ENCODE measurements at regions not wholly inside any gene's neighbourhood (a gene's known extent, or its start where the extent isn't known, plus 50 kb on each side); places are given as distances from the start of the nearest gene placed in this dataset.

DNA sequence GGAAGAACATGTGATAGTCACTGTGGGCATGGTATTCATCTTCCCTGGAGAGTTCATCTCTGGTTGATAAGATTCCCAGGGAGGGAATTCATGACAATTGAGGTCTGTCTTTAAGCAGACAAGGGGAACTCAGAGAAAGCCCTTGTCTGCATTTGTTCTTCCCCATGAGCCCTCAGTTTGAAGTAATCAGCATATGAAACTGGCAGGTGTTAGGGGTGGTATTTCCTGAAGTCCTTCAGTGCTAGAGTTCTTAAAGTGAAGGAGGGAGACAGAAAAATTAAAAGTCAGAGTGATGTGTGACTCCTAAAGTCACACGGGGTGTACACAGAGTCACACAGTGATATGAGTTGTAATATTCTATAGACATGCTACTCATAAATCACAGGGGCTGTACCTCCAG is 60.6 kb upstream of the SYK start:
- H3K4me3 ChIP-seq (ENCODE audit: low read length) = no peak overlapping the region
- TF ChIP-seq, protein P1, sequence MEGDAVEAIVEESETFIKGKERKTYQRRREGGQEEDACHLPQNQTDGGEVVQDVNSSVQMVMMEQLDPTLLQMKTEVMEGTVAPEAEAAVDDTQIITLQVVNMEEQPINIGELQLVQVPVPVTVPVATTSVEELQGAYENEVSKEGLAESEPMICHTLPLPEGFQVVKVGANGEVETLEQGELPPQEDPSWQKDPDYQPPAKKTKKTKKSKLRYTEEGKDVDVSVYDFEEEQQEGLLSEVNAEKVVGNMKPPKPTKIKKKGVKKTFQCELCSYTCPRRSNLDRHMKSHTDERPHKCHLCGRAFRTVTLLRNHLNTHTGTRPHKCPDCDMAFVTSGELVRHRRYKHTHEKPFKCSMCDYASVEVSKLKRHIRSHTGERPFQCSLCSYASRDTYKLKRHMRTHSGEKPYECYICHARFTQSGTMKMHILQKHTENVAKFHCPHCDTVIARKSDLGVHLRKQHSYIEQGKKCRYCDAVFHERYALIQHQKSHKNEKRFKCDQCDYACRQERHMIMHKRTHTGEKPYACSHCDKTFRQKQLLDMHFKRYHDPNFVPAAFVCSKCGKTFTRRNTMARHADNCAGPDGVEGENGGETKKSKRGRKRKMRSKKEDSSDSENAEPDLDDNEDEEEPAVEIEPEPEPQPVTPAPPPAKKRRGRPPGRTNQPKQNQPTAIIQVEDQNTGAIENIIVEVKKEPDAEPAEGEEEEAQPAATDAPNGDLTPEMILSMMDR (IDR thresholded peaks at IDR 0.05; ENCODE audit: insufficient read depth, low read depth, low read length, missing control alignments) = no peak
- no peak for DNase-seq (ENCODE audit: low read depth)

DNA sequence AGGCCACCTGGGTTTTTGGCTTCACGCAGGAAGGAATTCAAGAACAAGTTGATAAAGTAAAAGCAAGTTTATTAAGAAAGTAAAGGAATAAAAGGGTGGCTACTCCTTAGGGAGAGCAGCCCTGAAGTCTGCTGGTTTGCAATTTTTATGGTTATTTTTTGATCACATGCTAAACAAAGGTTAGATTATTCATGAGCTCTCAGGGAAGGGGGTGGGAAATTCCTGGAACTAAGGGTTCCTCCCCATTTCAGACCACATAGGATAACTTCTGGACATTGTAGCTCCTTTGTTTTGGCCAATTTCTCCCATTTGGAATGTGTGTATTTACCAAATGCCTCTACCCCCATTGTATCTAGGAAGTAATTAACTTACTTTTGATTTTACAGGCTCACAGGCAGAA is 63.9 kb upstream of the SYK start:
- H3K4me3 ChIP-seq (ENCODE audit: low read length) = no peak overlapping the region
- no peak for DNase-seq (ENCODE audit: low read depth)
- TF ChIP-seq, protein P1 (IDR thresholded peaks at IDR 0.05; ENCODE audit: insufficient read depth, low read depth, low read length, missing control alignments) = no peak

DNA sequence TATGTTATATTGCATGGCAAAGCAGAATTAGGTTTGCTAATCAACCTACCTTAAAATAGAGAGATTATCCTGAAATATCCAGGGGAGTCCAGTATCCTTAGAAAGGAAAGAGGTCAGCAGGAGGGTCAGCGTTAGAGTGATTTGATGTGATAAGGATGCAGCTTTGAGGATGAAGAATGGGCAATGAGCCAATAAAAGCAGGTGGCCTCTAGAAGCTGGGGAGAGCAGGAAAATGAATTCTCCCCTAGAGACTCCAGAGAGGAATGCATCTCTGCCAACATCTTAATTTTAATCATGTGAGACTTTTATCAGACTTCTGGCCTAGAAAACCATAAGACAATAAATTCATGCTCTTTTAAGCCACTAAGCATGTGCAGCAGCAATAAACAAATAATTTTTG is 65.7 kb upstream of the SYK start:
- no peak overlapping the region for H3K4me3 ChIP-seq (ENCODE audit: low read length)
- TF ChIP-seq, protein P1 (IDR thresholded peaks at IDR 0.05; ENCODE audit: insufficient read depth, low read depth, low read length, missing control alignments) = no peak
- no peak for DNase-seq (ENCODE audit: low read depth)

DNA sequence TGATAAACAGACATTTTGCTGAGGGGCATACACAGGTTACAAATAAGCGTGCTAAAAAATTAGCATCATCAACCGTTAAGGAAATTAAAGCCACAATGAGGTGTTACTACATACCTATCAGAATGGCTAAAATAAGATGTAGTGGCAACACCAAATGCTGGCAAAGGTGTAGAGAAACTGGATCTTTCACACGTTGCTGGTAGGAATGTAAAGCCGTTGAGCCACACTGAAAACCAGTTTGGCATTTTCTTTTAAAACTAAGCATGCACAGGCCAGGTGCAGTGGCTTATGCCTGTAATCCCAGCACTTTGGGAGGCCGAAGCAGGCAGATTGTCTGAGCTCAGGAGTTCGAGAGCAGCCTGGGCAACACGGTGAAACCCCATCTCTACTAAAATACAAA is 67.0 kb upstream of the SYK start:
- H3K4me3 ChIP-seq (ENCODE audit: low read length) = no peak overlapping the region
- DNase-seq (ENCODE audit: low read depth) = no peak
- TF ChIP-seq, protein P1 (IDR thresholded peaks at IDR 0.05; ENCODE audit: insufficient read depth, low read depth, low read length, missing control alignments) = no peak

DNA sequence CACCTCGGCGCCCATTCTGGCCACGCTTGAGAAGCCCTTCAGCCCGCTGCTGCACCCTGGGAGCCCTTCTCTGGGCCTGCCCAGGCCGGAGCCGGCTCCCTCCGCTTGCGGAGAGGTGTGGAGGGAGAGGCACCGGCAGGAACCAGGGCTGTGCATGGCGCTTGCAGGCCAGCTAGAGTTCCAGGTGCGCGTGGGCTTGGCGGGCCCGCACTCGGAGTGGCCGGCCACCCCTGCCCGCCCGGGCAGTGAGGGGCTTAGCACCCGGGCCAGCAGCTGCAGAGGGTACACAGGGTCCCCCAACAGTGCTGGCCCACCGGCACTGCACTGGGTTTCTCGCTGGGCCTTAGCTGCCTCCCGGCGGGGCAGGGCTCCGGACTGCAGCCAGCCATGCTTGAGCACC is 72.3 kb upstream of the SYK start:
- DNase-seq (ENCODE audit: low read depth) = no peak
- TF ChIP-seq, protein P1 (IDR thresholded peaks at IDR 0.05; ENCODE audit: insufficient read depth, low read depth, low read length, missing control alignments) = no peak
- no peak overlapping the region for H3K4me3 ChIP-seq (ENCODE audit: low read length)

DNA sequence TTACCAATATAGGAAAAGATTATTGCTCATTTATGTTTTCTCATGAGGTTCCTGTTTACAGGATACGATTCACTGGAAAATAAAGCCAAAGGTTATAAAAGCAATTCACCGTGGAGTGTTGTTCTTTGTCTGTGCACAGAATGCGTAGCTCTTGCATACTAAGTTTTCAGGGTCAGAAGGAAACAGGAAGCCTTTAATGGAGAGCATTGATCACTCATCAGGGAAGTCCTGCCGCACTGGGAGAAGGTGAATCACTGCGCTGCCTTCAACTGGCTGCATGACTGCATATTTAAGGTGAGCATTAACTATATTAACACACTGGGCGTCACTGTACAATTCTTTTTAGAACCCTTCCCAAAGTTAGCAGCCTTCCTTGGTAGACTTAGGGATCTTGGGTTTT is 74.1 kb upstream of the SYK start:
- DNase-seq (ENCODE audit: low read depth) = no peak
- no peak overlapping the region for H3K4me3 ChIP-seq (ENCODE audit: low read length)
- TF ChIP-seq, protein P1 (IDR thresholded peaks at IDR 0.05; ENCODE audit: insufficient read depth, low read depth, low read length, missing control alignments) = no peak

DNA sequence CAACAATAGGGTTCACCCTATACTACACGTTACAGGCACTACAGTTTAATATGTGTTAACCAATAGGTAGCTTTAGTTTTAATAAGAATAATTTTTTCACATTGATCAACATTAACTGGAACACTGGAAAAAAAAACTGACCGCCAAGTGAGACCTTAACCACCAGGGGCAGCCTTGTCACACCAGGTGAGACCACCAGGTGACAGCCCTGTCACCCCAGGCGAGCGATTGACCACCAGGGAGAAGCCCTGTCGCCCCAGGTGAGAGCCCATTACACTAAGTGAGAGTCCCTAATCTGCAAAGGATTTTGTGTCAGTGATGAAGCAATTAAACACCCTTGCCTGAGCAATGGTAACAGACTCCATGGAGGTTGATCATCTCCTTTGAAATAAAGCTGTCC is 75.4 kb upstream of the SYK start:
- no peak overlapping the region for H3K4me3 ChIP-seq (ENCODE audit: low read length)
- TF ChIP-seq, protein P1 (IDR thresholded peaks at IDR 0.05; ENCODE audit: insufficient read depth, low read depth, low read length, missing control alignments) = no peak
- no peak for DNase-seq (ENCODE audit: low read depth)

All from epithelial cell of esophagus (primary cell).